Heart left ventricle (tissue), 13 donors: ENCODE measurements at regions not wholly inside any gene's neighbourhood (a gene's known extent, or its start where the extent isn't known, plus 50 kb on each side); places are given as distances from the start of the nearest gene placed in this dataset.

Experiments
- CTCF ChIP-seq, 12 donors: fragments of 200-600 bp; sonication (generic) in 4 of 12; IDR thresholded peaks; one replicate each; pipeline versions ENCODE4 v1.5.0 to v1.8.0; 2018 to 2022; ENCODE audit warnings: antibody characterized with exemption in 12 of 12, mild to moderate bottlenecking in 5 of 12
- POLR2A ChIP-seq, 2 donors: fragments of 450-650 bp; IDR thresholded peaks; one replicate each; pipeline ENCODE4 v1.6.1; 2017; ENCODE audit warnings: antibody characterized with exemption in 2 of 2, mild to moderate bottlenecking in 2 of 2, moderate library complexity in 2 of 2
- donor health status: ischemic (EF 13 %, LVEDD 7.1; RV severe dilation, severe dysfunction).
- donor health status: DM: no; HTN: yes; CAD: no.
- donor health status: DM: no; HTN: no; CAD: no.
- donor health status: ischemic (EF 25% LVEDD 6.9; RV normal size, moderate dysfunction).
- donor health status: ischemic (EF 25% LVEDD 5.7; RV mildly dilated, moderate dysfunction).
- donor health status: ischemic (EF 35%, LVEDD 5.7; RV mildly dilated, moderate dysfunction).
- donor health status: nonischemic (EF 11% LVEDD 7.7; RV severe dilation, severe dysfunction).
- donor health status: DM: yes; HTN: yes; CAD: no.
- donor health status: PGD.
- donor health status: ischemic (EF 29% LVEDD 5.4; RV normal size, mild dysfunction).
- donor health status: nonischemic (EF 23%, LVEDD 6.1; RV moderate dilation, normal function).

DNA sequence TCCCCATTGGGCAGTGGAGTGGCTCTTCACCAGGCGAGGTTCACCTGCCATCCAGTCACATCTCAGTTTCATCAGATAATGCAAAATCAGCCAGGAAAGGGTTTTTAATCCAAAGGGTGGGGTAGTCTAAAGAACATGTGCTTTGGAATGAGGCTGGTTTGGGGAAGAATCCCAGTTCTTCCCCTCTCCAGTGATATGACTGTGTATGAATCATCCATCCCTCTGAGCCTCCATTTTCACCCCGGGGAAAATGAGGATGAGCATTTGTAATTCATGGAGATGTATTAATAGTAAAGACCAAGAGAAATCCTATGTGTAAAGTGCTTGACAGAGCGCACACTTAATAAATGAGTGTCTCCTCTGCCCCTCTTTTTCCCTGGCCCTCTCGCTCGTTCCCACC, 215.1 kb upstream of the FGGY start:
- TF ChIP-seq CTCF (IDR thresholded peaks at IDR 0.05) (no peak), POLR2A (IDR thresholded peaks at IDR 0.05) (no peak)
